GM18502 (cell line): ENCODE measurements at regions not wholly inside any gene's neighbourhood (a gene's known extent, or its start where the extent isn't known, plus 50 kb on each side); places are given as distances from the start of the nearest gene placed in this dataset.
"Not testable (repeated sequence)": the region's sequence is repeated elsewhere in the genome, so short reads cannot be mapped to it uniquely, and the experiment has no call there.

Experiments used
- ATAC-seq: cut with Tn5 transposase; IDR thresholded peaks from one replicate; pipeline ENCODE4 v1.9.1; 2021; ENCODE audit warnings: mild to moderate bottlenecking; ENCODE audit not compliant: unreplicated experiment, poor library complexity

DNA sequence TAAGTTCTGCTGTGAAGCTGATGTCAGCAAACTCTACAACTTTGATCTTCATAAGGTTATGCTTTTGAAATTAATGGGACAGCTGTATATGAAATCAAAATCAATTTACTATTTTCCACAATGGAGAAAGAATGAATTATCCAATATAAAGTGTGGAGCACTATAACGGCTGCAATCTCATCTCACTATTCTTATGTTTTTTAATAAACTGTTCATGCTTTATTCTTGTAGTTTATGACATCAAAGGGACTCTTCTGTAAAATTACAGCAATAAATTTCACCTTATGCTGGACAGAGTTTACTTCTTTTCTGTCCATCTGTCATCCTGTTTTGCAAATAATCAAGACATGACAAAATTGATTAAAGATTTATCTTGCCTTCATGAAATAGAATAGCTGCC, 192.5 kb downstream of the TECRL start:
- no peak for ATAC-seq

DNA sequence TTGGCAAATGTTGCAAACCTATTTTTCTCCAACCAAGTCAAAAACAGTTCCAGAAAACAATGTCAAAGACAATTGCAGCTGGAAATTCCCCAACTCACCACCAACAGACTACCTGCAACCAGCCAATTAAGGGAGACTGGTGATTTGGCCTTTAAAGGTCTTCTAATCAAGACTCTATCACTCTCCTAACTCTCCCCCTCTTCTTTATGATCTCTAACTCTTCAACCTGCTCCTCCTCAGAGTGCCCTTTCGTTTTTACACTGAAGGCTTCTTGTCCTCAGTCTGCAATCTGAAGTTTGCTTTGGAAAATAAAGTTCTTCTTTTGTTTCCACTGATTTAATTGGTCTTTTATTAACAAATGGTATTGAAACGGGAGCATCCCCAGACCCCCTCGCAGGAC, 203.9 kb downstream of the TECRL start:
- no peak for ATAC-seq

GRCh38 chr4:64200001-64200555, 209.2 kb downstream of the TECRL start:
- no peak for ATAC-seq

DNA sequence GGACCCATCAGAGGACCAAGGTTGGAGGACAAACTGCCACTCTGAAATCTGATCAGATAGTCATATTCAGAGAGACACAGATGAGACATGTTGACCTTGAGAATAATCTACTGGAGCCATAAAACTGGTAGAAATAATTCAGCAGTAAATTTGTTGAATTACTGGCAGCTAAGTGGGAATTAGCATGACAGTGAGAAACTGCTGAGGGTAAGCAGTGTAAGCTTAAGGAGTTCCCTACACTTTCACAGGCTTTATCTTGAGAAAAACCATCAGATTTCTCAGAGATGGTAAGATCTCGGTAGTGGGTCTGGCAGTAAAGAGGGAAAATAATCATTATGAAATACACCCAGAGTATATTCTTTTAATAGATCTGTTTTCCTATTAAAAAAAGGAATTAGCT, 213.7 kb downstream of the TECRL start:
- ATAC-seq, result no peak

- ATAC-seq, result no peak
These were observed 216.4 kb downstream of the TECRL start for GRCh38 chr4:64192731-64193412.

DNA sequence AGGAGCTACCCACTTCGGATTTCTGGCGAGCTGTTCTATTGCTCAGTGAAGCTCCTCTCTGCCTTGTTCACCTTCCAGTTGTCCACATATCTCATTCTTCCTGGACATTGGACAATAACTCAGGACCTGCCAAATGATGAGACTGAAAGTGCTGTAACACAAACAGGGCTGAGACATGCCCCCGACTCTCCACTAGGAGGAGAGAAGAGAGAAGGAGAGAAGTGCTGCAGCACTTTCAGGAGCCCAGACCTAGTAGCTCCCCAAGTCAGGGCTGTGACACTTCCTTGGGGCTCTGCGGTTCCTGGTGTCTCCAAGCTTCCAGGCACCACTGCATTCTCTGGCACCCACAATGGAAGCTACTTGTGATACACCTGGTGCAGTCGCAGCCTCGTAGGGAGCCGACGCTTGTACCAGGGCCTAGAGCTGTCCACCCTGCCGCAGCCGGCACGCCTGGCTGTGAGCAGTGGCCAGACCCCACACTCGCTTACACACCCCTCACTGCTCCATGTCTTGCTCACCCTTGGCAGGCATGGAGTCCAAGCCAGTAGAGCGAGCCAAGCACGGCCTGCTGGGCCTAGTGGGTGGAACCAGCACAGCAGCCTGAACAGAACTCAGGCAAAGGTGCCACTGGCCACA, 234.9 kb downstream of the TECRL start:
- no peak for ATAC-seq

DNA sequence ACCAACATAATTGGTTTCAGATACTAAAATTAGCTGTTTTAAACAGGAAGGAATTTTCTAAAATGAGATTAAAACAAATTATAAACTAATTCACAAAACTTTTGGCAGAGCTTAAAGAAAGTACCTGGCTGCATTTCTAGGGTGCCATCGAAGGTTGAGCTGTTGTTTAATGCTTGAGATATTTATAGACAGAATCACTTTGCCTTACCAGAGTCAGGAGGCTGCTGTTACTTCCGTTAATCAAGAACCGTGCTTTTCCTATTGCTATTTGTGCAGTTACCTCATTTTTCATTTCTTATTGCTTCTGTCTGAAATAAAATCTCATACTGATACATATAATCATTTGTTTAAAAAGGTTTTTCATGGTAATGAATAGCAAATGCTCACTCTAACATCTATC, 242.9 kb downstream of the TECRL start:
- ATAC-seq, result no peak

DNA sequence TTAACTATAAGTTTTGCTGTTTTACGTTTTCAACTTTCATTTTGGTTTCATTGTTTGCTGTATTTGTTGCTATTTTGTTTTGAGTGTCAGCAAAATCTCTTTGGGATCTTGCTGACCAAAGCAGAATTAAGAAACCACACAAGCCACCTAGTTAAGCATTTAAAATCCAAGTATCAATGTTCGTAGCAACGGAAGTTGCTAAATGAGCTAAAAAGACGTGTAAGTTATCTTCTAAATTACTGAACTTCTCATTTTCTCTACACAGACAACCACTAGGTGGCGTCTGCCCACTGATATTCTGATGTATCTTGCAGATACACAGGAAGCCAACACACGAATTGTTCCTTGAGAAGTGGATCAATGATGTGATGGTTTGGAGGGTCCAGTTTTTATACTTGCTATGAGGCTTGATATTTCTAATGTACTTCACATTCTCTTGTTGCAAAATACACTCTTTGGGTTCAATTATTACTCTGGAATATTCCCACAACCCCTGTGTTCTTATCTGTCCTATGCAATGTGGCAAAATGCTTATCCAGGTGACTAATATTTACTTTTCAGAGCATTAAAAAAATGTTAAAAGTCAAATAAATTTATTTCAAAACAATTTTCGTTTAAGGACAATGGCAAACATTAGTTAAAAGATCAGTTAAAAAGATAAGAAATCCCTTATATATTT, 250.5 kb downstream of the TECRL start:
- ATAC-seq, result peak; percentile 86

DNA sequence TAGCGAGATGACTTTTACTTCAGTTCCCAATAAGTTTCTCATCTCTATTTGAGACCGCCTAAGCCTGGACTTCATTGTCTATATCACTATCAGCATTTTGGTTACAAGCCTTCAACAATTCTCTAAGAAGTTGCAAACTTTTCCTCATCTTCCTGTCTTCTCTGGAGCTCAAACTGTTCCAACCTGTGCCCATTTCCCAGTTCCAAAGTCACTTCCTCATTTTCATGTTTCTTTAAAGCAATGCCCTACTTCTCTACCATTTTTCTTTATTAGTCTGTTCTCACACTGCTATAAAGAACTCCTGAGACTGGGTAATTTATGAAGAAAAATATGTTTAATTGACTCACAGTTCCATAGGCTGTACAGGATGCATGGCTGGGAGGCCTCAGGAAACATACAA, 251.9 kb downstream of the TECRL start:
- ATAC-seq, result no peak

GRCh38 chr4:64156253-64156652, 253.0 kb downstream of the TECRL start:
- no peak for ATAC-seq

DNA sequence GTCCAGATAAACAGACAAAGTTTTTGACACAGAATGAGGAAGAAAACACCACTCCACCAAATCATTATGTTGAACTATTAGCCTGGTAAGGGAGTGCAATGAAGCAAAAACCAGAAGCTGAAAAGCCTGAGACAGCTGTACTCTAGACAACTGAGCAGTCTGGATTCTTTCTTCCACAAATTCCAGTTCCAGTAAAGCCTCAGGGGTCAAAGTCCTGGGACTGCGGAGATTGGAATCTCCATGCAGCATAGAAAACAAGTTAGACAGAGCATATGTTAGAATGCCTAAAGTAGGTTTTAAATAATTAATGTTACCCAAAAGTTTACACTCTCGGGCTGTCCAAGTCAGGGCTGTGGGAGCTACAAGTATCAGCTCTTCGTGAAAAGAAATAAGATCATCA, 263.2 kb downstream of the TECRL start:
- no peak for ATAC-seq

- no peak for ATAC-seq
These were observed 264.3 kb downstream of the TECRL start for GRCh38 chr4:64144994-64145393.

GRCh38 chr4:64130907-64131306, 278.3 kb downstream of the TECRL start:
- no peak for ATAC-seq

GRCh38 chr4:64125354-64125753, 283.9 kb downstream of the TECRL start:
- no peak for ATAC-seq

GRCh38 chr4:64121803-64122202, 287.4 kb downstream of the TECRL start:
- no peak for ATAC-seq

DNA sequence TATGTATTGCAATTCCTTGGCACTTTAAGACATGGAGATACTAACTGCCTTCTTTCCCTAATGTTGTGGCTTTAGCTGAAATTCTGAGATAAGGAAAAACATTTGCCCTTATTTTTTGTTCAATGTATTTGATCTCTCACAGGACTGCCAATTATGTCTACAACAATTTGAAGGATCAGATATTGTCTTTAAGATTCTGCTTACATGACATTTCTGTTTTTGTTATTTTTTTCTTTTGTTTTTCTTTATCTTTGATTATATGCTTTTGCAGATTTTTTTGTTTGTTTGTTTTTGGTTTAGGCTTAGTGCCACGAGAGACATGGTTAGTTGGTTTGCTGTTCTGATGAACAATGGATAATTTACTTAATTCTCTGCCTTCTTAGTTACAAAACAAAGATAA, 303.3 kb downstream of the TECRL start:
- ATAC-seq, result no peak

DNA sequence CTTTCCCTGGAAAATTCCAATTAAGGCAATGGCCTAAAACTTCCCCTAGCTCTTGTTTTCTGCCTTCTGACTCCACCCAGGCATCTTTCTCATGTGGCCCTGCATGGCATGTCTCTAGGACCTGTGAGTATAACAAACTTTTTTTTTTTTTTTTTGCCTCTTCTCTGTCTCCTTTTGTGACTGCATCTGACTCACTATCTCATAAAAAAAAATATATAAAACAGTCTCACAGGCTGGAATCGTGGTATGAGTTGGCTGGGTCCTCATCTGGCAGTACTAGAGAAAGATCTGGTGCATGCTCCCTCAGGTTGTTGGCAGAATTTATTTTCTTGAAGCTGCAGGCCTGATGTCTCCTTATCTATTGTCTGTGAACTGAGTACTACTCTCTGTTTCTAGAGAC, 313.9 kb downstream of the TECRL start:
- ATAC-seq, result no peak

DNA sequence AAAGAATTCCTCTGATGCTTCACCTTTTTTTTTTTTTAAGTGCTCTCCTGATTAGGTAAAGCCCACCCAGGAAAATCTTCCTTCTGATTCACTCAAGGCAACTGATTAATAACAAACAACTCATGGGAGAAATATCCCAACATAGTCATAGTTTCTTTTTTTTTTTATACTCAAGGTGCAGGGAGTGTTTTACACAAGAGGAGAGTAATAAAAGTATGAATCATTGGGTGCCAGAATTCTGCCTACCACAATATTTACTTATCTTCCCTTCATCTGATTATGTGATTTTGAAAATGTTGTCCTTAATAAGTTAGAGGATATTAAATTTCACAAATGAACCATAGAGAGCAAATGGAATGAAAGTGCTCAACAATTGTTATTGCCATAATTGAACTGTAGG, 329.9 kb downstream of the TECRL start:
- ATAC-seq, result no peak

- no peak for ATAC-seq
These were observed 341.2 kb downstream of the TECRL start for GRCh38 chr4:64068096-64068495.

GRCh38 chr4:64062991-64063390, 346.3 kb downstream of the TECRL start:
- ATAC-seq, result no peak

DNA sequence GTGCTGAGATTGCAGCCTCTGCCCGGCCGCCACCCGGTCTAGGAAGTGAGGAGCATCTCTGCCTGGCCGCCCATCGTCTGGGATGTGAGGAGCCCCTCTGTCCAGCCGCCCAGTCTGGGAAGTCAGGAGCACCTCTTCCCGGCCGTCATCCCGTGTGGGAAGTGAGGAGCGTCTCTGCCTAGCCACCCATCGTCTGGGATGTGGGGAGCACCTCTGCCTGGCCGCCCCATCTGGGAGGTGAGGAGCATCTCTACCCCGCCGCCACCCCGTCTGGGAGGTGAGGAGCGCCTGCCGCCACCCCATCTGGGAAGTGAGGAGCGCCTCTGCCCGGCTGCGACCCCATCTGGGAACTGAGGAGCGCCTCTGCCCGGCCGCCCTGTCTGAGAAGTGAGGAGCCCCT, 372.2 kb downstream of the TECRL start:
- ATAC-seq, result not testable (repeated sequence)
